CD4-positive, CD25-positive, alpha-beta regulatory T cell (primary cell): ENCODE measurements at regions not wholly inside any gene's neighbourhood (a gene's known extent, or its start where the extent isn't known, plus 50 kb on each side); places are given as distances from the start of the nearest gene placed in this dataset.

ENCODE experiments used
- ATAC-seq, 2 donors: fragments of 150-1000 bp; cut with Tn5 transposase; one replicate each; pipeline ENCODE4 v1.10.0; 2021; ENCODE audit warnings: low read depth in 2 of 2, moderate number of reproducible peaks in 2 of 2, moderate library complexity in 1 of 2
- DNase-seq, 3 donors: peaks; one replicate each; pipeline versions ENCODE4 v3.0.0 to v3.0.0-alpha.2; 2012 to 2022; ENCODE audit warnings: mixed read lengths in 1 of 3
- H3K27ac ChIP-seq: one replicate; pipeline ENCODE4 v1.7.0; 2013; ENCODE audit warnings: mild to moderate bottlenecking, low read length; ENCODE audit not compliant: insufficient read depth, poor library complexity, severe bottlenecking
- H3K27me3 ChIP-seq: one replicate; pipeline ENCODE4 v1.7.0; 2013; ENCODE audit warnings: low read length; ENCODE audit not compliant: control insufficient read depth, insufficient read depth
- H3K36me3 ChIP-seq: one replicate; pipeline ENCODE4 v1.7.0; 2013; ENCODE audit warnings: mild to moderate bottlenecking, low read length, moderate library complexity; ENCODE audit not compliant: control insufficient read depth, insufficient read depth
- H3K4me1 ChIP-seq: 2 replicates; pipeline ENCODE4 v1.7.0; 2013; ENCODE audit warnings: mild to moderate bottlenecking, low read length; ENCODE audit not compliant: insufficient read depth, control insufficient read depth, poor library complexity, severe bottlenecking
- H3K4me3 ChIP-seq: one replicate; pipeline ENCODE4 v1.7.0; 2013; ENCODE audit warnings: low read depth, mild to moderate bottlenecking, low read length, moderate library complexity
- H3K9me3 ChIP-seq, 2 experiments: 1 replicate in 1 of 2; 2 replicates in 1 of 2; pipeline ENCODE4 v1.7.0; 2013; ENCODE audit warnings: low read length in 2 of 2, mild to moderate bottlenecking in 1 of 2, moderate library complexity in 1 of 2; ENCODE audit not compliant: control insufficient read depth in 2 of 2
- H3K27ac Mint-ChIP-seq, 3 donors: one replicate each; pipeline ENCODE4 v1.8.0; 2020 to 2022; ENCODE audit warnings: mild to moderate bottlenecking in 3 of 3, mixed read lengths in 3 of 3, moderate library complexity in 2 of 3
- H3K27me3 Mint-ChIP-seq: one replicate; pipeline ENCODE4 v1.8.0; 2022; ENCODE audit warnings: mild to moderate bottlenecking, mixed read lengths
- H3K36me3 Mint-ChIP-seq: one replicate; pipeline ENCODE4 v1.8.0; 2020; ENCODE audit warnings: mixed read lengths
- H3K4me1 Mint-ChIP-seq, 4 donors: one replicate each; pipeline ENCODE4 v1.8.0; 2020 to 2022; ENCODE audit warnings: mixed read lengths in 4 of 4, mild to moderate bottlenecking in 1 of 4
- H3K4me3 Mint-ChIP-seq, 4 donors: one replicate each; pipeline ENCODE4 v1.8.0; 2020 to 2022; ENCODE audit warnings: mild to moderate bottlenecking in 4 of 4, mixed read lengths in 4 of 4, moderate library complexity in 3 of 4
- H3K9me3 Mint-ChIP-seq, 7 donors: one replicate each; pipeline ENCODE4 v1.8.0; 2020 to 2022; ENCODE audit warnings: mixed read lengths in 7 of 7, mild to moderate bottlenecking in 3 of 7, moderate library complexity in 2 of 7

GRCh38 chr6:55012454-55012853 is 161.9 kb upstream of the HCRTR2 start:
- H3K9me3 Mint-ChIP-seq: peaks cover 0 to 18% (median 7%) of the 10 kb centered on the region in 7 donors

GRCh38 chr6:55014321-55015088 is 159.8 kb upstream of the HCRTR2 start:
- Mint-ChIP-seq H3K4me1 (no peaks in the 10 kb centered on the region), H3K27ac (no peak overlapping the region), H3K4me3 (no peak overlapping the region), H3K36me3 (no peaks in the 10 kb centered on the region), H3K9me3 (peaks cover 0 to 14% (median 5%) of the 10 kb centered on the region in 7 donors), H3K27me3 (no peaks in the 10 kb centered on the region)
- H3K27me3 ChIP-seq: no peaks in the 10 kb centered on the region
- ATAC-seq: no peak
- no peak overlapping the region for H3K27ac ChIP-seq
- no peaks in the 10 kb centered on the region for H3K36me3 ChIP-seq
- no peaks in the 10 kb centered on the region for H3K4me1 ChIP-seq
- H3K4me3 ChIP-seq: no peak overlapping the region
- H3K9me3 ChIP-seq: no peaks in the 10 kb centered on the region
- no peak for DNase-seq

More at GRCh38 chr6:55012454-55012853, 161.9 kb upstream of the HCRTR2 start:
- H3K27ac Mint-ChIP-seq: no peak overlapping the region
- no peaks in the 10 kb centered on the region for H3K4me1 Mint-ChIP-seq
- H3K27me3 Mint-ChIP-seq: no peaks in the 10 kb centered on the region
- H3K36me3 ChIP-seq: no peaks in the 10 kb centered on the region
- no peak overlapping the region for H3K4me3 ChIP-seq
- no peaks in the 10 kb centered on the region for H3K27me3 ChIP-seq
- ATAC-seq: no peak
- no peaks in the 10 kb centered on the region for H3K9me3 ChIP-seq
- no peaks in the 10 kb centered on the region for H3K36me3 Mint-ChIP-seq
- H3K4me1 ChIP-seq: no peaks in the 10 kb centered on the region
- no peak overlapping the region for H3K27ac ChIP-seq
- DNase-seq: no peak
- no peak overlapping the region for H3K4me3 Mint-ChIP-seq

GRCh38 chr6:55016261-55016660 is 158.1 kb upstream of the HCRTR2 start:
- Mint-ChIP-seq H3K4me1 (no peaks in the 10 kb centered on the region), H3K27me3 (no peaks in the 10 kb centered on the region), H3K9me3 (peaks cover 0 to 19% (median 4%) of the 10 kb centered on the region in 7 donors), H3K36me3 (no peaks in the 10 kb centered on the region), H3K27ac (no peak overlapping the region), H3K4me3 (no peak overlapping the region)
- H3K36me3 ChIP-seq: no peaks in the 10 kb centered on the region
- no peak overlapping the region for H3K4me3 ChIP-seq
- no peaks in the 10 kb centered on the region for H3K4me1 ChIP-seq
- DNase-seq: no peak
- H3K9me3 ChIP-seq: no peaks in the 10 kb centered on the region
- H3K27ac ChIP-seq: no peak overlapping the region
- ATAC-seq: no peak
- no peaks in the 10 kb centered on the region for H3K27me3 ChIP-seq

- Mint-ChIP-seq H3K27ac (no peak overlapping the region), H3K9me3 (peaks cover 0 to 14% (median 4%) of the 10 kb centered on the region in 7 donors), H3K4me1 (no peaks in the 10 kb centered on the region), H3K36me3 (no peaks in the 10 kb centered on the region), H3K4me3 (no peak overlapping the region), H3K27me3 (no peaks in the 10 kb centered on the region)
- Histone ChIP-seq H3K4me1 (no peaks in the 10 kb centered on the region), H3K27me3 (no peaks in the 10 kb centered on the region), H3K9me3 (no peaks in the 10 kb centered on the region), H3K27ac (no peak overlapping the region), H3K4me3 (no peak overlapping the region), H3K36me3 (no peaks in the 10 kb centered on the region)
- DNase-seq: no peak
- no peak for ATAC-seq
Observed at GRCh38 chr6:55017555-55018300, 156.6 kb upstream of the HCRTR2 start.

GRCh38 chr6:55019591-55019990 is 154.7 kb upstream of the HCRTR2 start:
- H3K36me3 Mint-ChIP-seq: no peaks in the 10 kb centered on the region
- H3K4me1 ChIP-seq: no peaks in the 10 kb centered on the region
- no peak overlapping the region for H3K27ac Mint-ChIP-seq
- H3K4me3 ChIP-seq: no peak overlapping the region
- no peak for DNase-seq
- no peaks in the 10 kb centered on the region for H3K4me1 Mint-ChIP-seq
- no peaks in the 10 kb centered on the region for H3K27me3 ChIP-seq
- no peaks in the 10 kb centered on the region for H3K36me3 ChIP-seq
- ATAC-seq: no peak
- no peak overlapping the region for H3K4me3 Mint-ChIP-seq
- no peak overlapping the region for H3K27ac ChIP-seq
- H3K9me3 Mint-ChIP-seq: peaks cover 0 to 26% (median 4%) of the 10 kb centered on the region in 7 donors
- H3K9me3 ChIP-seq: no peaks in the 10 kb centered on the region
- no peaks in the 10 kb centered on the region for H3K27me3 Mint-ChIP-seq

GRCh38 chr6:55023230-55023629 is 151.1 kb upstream of the HCRTR2 start:
- H3K27ac Mint-ChIP-seq: no peak overlapping the region
- ATAC-seq (no peak), DNase-seq (no peak)
- no peaks in the 10 kb centered on the region for H3K4me1 Mint-ChIP-seq
- no peak overlapping the region for H3K4me3 Mint-ChIP-seq
- no peak overlapping the region for H3K4me3 ChIP-seq
- H3K9me3 Mint-ChIP-seq: peaks cover 0 to 28% (median 7%) of the 10 kb centered on the region in 7 donors
- no peaks in the 10 kb centered on the region for H3K27me3 ChIP-seq
- H3K4me1 ChIP-seq: no peaks in the 10 kb centered on the region
- no peak overlapping the region for H3K27ac ChIP-seq
- no peaks in the 10 kb centered on the region for H3K36me3 Mint-ChIP-seq
- no peaks in the 10 kb centered on the region for H3K36me3 ChIP-seq
- no peaks in the 10 kb centered on the region for H3K27me3 Mint-ChIP-seq
- no peaks in the 10 kb centered on the region for H3K9me3 ChIP-seq

- no peak overlapping the region for H3K27ac Mint-ChIP-seq
Observed at GRCh38 chr6:55033016-55033546, 141.2 kb upstream of the HCRTR2 start.

More at GRCh38 chr6:55033016-55033546, 141.2 kb upstream of the HCRTR2 start:
- Histone ChIP-seq H3K36me3 (no peaks in the 10 kb centered on the region), H3K4me1 (no peaks in the 10 kb centered on the region), H3K4me3 (no peak overlapping the region), H3K27me3 (no peaks in the 10 kb centered on the region), H3K9me3 (peaks cover 0 to 4% of the 10 kb centered on the region in 2 experiments), H3K27ac (no peak overlapping the region)
- no peaks in the 10 kb centered on the region for H3K4me1 Mint-ChIP-seq
- H3K9me3 Mint-ChIP-seq: peaks cover 1 to 31% (median 20%) of the 10 kb centered on the region in 7 donors
- no peak overlapping the region for H3K4me3 Mint-ChIP-seq
- no peak for DNase-seq
- no peak for ATAC-seq
- H3K27me3 Mint-ChIP-seq: no peaks in the 10 kb centered on the region
- no peaks in the 10 kb centered on the region for H3K36me3 Mint-ChIP-seq
